Hepatocyte (in vitro differentiated cells): ENCODE measurements at regions not wholly inside any gene's neighbourhood (a gene's known extent, or its start where the extent isn't known, plus 50 kb on each side); places are given as distances from the start of the nearest gene placed in this dataset.

ENCODE experiments used
- CTCF ChIP-seq: fragments of 200-600 bp; sonication (generic); IDR thresholded peaks from 2 replicates; pipeline ENCODE4 v1.5.1; 2016; ENCODE audit warnings: antibody characterized with exemption, mild to moderate bottlenecking; ENCODE audit not compliant: poor library complexity
- EZH2 ChIP-seq: fragments of 200-600 bp; sonication (generic); IDR thresholded peaks from 2 replicates; pipeline ENCODE4 v1.6.1; 2016; ENCODE audit warnings: antibody characterized with exemption, mild to moderate bottlenecking, borderline replicate concordance

- TF ChIP-seq CTCF = no peak
- no peak for TF ChIP-seq EZH2
Observed at GRCh38 chr7:13225068-13225467, 537.6 kb downstream of the ARL4A start.
